ENCODE measurements at regions not wholly inside any gene's neighbourhood (a gene's known extent, or its start where the extent isn't known, plus 50 kb on each side); places are given as distances from the start of the nearest gene placed in this dataset.
A peak's percentile ranks its signal among the peaks of the same experiment; 100 is the strongest.

GRCh38 chr7:120181499-120181898 is 91.5 kb upstream of the KCND2 start:
- no peaks in the 10 kb centered on the region for H3K9me1 ChIP-seq (ENCODE audit: control insufficient read depth, extremely low read depth, insufficient read depth, low read length)
- no peak overlapping the region for H2AFZ ChIP-seq (ENCODE audit: control insufficient read depth, low read length)
- H3K4me1 ChIP-seq (ENCODE audit: control insufficient read depth, extremely low read depth, insufficient read depth, low read length) = peaks cover 4% of the 10 kb centered on the region
- H4K20me1 ChIP-seq (ENCODE audit: control insufficient read depth, extremely low read depth, insufficient read depth, low read length) = no peaks in the 10 kb centered on the region
- no peaks in the 10 kb centered on the region for H3K27me3 ChIP-seq (ENCODE audit: control insufficient read depth, extremely low read depth, insufficient read depth, low read length)
- H3K79me2 ChIP-seq (ENCODE audit: control insufficient read depth, insufficient read depth, low read length) = no peaks in the 10 kb centered on the region
- H3K4me2 ChIP-seq (ENCODE audit: control insufficient read depth, extremely low read depth, insufficient read depth, low read depth, low read length) = no peak overlapping the region
- dilution Hi-C loops (cut with MboI; ENCODE audit: extremely low pct_ligation_motif_present, low sequenced_read_pairs) = no loop called here
- DNase-seq (ENCODE audit: low read depth, low spot score) (no peak), FAIRE-seq (no peak)
- no peak overlapping the region for H3K9ac ChIP-seq (ENCODE audit: control insufficient read depth, extremely low read depth, insufficient read depth, low read length)
- no peak for TF ChIP-seq EZH2 (IDR thresholded peaks at IDR 0.05; ENCODE audit: low read length)
- TF ChIP-seq, protein P1, sequence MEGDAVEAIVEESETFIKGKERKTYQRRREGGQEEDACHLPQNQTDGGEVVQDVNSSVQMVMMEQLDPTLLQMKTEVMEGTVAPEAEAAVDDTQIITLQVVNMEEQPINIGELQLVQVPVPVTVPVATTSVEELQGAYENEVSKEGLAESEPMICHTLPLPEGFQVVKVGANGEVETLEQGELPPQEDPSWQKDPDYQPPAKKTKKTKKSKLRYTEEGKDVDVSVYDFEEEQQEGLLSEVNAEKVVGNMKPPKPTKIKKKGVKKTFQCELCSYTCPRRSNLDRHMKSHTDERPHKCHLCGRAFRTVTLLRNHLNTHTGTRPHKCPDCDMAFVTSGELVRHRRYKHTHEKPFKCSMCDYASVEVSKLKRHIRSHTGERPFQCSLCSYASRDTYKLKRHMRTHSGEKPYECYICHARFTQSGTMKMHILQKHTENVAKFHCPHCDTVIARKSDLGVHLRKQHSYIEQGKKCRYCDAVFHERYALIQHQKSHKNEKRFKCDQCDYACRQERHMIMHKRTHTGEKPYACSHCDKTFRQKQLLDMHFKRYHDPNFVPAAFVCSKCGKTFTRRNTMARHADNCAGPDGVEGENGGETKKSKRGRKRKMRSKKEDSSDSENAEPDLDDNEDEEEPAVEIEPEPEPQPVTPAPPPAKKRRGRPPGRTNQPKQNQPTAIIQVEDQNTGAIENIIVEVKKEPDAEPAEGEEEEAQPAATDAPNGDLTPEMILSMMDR (optimal IDR thresholded peaks at IDR 0.05 in 1 of 3, IDR thresholded peaks at IDR 0.05 in 1 of 3, conservative IDR thresholded peaks at IDR 0.05 in 1 of 3; ENCODE audit: extremely low read depth in 1 of 3, insufficient read depth in 2 of 3, low read length in 3 of 3) = no peak
- no peak overlapping the region for H3K4me3 ChIP-seq (ENCODE audit: control insufficient read depth in 2 of 3, extremely low read depth in 1 of 3, insufficient read depth in 2 of 3, low read depth in 1 of 3, low read length in 3 of 3)
- H3K9me3 ChIP-seq (ENCODE audit: control insufficient read depth, low read depth, low read length) = no peaks in the 10 kb centered on the region
- no peaks in the 10 kb centered on the region for H3K36me3 ChIP-seq (ENCODE audit: control insufficient read depth in 2 of 2, extremely low read depth in 1 of 2, insufficient read depth in 2 of 2, low read length in 2 of 2)
- no peak overlapping the region for H3K27ac ChIP-seq (ENCODE audit: control insufficient read depth, insufficient read depth, low read length)

GRCh38 chr7:120184866-120185265 is 88.1 kb upstream of the KCND2 start:
- dilution Hi-C loops (cut with MboI; ENCODE audit: extremely low pct_ligation_motif_present, low sequenced_read_pairs) = no loop called here
- H3K4me3 ChIP-seq (ENCODE audit: control insufficient read depth in 2 of 3, extremely low read depth in 1 of 3, insufficient read depth in 2 of 3, low read depth in 1 of 3, low read length in 3 of 3) = no peak overlapping the region
- no peak for TF ChIP-seq EZH2 (IDR thresholded peaks at IDR 0.05; ENCODE audit: low read length)
- TF ChIP-seq, protein P1 (optimal IDR thresholded peaks at IDR 0.05 in 1 of 3, IDR thresholded peaks at IDR 0.05 in 1 of 3, conservative IDR thresholded peaks at IDR 0.05 in 1 of 3; ENCODE audit: extremely low read depth in 1 of 3, insufficient read depth in 2 of 3, low read length in 3 of 3) = no peak
- H4K20me1 ChIP-seq (ENCODE audit: control insufficient read depth, extremely low read depth, insufficient read depth, low read length) = no peaks in the 10 kb centered on the region
- H3K36me3 ChIP-seq (ENCODE audit: control insufficient read depth in 2 of 2, extremely low read depth in 1 of 2, insufficient read depth in 2 of 2, low read length in 2 of 2) = no peaks in the 10 kb centered on the region
- FAIRE-seq (peak; percentile 5), DNase-seq (ENCODE audit: low read depth, low spot score) (no peak)
- no peak overlapping the region for H3K4me2 ChIP-seq (ENCODE audit: control insufficient read depth, extremely low read depth, insufficient read depth, low read depth, low read length)
- H3K9ac ChIP-seq (ENCODE audit: control insufficient read depth, extremely low read depth, insufficient read depth, low read length) = no peak overlapping the region
- H3K4me1 ChIP-seq (ENCODE audit: control insufficient read depth, extremely low read depth, insufficient read depth, low read length) = peaks cover 4% of the 10 kb centered on the region
- H3K27me3 ChIP-seq (ENCODE audit: control insufficient read depth, extremely low read depth, insufficient read depth, low read length) = no peaks in the 10 kb centered on the region
- no peaks in the 10 kb centered on the region for H3K9me3 ChIP-seq (ENCODE audit: control insufficient read depth, low read depth, low read length)
- H3K27ac ChIP-seq (ENCODE audit: control insufficient read depth, insufficient read depth, low read length) = no peak overlapping the region
- no peaks in the 10 kb centered on the region for H3K9me1 ChIP-seq (ENCODE audit: control insufficient read depth, extremely low read depth, insufficient read depth, low read length)
- no peak overlapping the region for H2AFZ ChIP-seq (ENCODE audit: control insufficient read depth, low read length)
- H3K79me2 ChIP-seq (ENCODE audit: control insufficient read depth, insufficient read depth, low read length) = no peaks in the 10 kb centered on the region

All from keratinocyte (primary cell).